Testis (tissue), 2 donors: ENCODE measurements at regions not wholly inside any gene's neighbourhood (a gene's known extent, or its start where the extent isn't known, plus 50 kb on each side); places are given as distances from the start of the nearest gene placed in this dataset.

Experiments used
- CTCF ChIP-seq, 3 experiments: fragments of 450-650 bp in 2 of 3; fragments of 200-600 bp in 1 of 3; sonication (generic) in 1 of 3; IDR thresholded peaks; one replicate each; pipeline ENCODE4 v1.5.1; 2016 to 2019; ENCODE audit warnings: antibody characterized with exemption in 3 of 3, mild to moderate bottlenecking in 2 of 3, moderate library complexity in 1 of 3
- POLR2A ChIP-seq: fragments of 450-650 bp; IDR thresholded peaks from one replicate; pipeline ENCODE4 v1.6.1; 2017; ENCODE audit warnings: antibody characterized with exemption, mild to moderate bottlenecking, moderate library complexity

GRCh38 chr18:28541934-28542333, 365.0 kb upstream of the CDH2 start:
- TF ChIP-seq POLR2A (no peak), CTCF (IDR thresholded peaks at IDR 0.05) (no peak)
